ENCODE measurements at regions not wholly inside any gene's neighbourhood (a gene's known extent, or its start where the extent isn't known, plus 50 kb on each side); places are given as distances from the start of the nearest gene placed in this dataset.

DNA sequence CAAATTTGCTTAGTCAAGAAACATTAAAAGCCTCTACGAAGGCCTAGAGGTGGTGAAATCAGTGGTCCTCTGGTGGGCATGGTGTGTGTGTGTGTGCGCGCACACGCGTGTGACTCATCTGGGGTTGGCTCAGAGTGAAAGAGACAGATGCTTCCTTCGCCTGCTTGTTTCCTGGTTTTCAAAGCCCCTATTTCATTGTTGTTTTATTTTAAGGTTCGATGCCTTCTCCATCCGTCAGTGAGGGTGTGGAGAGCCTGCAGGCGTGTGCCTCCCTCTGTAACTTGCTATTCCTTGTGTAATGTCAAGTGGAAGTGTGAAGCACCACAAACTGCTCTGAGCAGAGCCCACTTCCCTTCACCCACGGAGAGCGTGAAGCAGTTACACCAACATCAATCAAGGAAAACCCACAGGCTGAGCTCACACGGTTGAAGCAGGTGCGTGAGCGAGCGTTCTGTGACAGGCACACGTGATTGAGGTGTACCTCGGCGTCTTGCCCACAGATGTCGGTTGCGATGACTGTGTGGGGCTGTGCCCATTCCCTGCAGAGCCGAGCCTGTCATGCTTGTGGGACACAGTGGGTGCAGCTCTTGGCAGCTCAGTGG, 233.9 kb downstream of the PRL start:
- TF ChIP-seq POLR2A (IDR thresholded peaks at IDR 0.05) (no peak), POLR2AphosphoS5 (IDR thresholded peaks at IDR 0.05) (peak in 1 of 3 donors; percentile 20)
- TF ChIP-seq, protein P1, sequence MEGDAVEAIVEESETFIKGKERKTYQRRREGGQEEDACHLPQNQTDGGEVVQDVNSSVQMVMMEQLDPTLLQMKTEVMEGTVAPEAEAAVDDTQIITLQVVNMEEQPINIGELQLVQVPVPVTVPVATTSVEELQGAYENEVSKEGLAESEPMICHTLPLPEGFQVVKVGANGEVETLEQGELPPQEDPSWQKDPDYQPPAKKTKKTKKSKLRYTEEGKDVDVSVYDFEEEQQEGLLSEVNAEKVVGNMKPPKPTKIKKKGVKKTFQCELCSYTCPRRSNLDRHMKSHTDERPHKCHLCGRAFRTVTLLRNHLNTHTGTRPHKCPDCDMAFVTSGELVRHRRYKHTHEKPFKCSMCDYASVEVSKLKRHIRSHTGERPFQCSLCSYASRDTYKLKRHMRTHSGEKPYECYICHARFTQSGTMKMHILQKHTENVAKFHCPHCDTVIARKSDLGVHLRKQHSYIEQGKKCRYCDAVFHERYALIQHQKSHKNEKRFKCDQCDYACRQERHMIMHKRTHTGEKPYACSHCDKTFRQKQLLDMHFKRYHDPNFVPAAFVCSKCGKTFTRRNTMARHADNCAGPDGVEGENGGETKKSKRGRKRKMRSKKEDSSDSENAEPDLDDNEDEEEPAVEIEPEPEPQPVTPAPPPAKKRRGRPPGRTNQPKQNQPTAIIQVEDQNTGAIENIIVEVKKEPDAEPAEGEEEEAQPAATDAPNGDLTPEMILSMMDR (IDR thresholded peaks at IDR 0.05 in 8 of 11, conservative IDR thresholded peaks at IDR 0.05 in 3 of 11) = no peak
